ENCODE measurements at regions not wholly inside any gene's neighbourhood (a gene's known extent, or its start where the extent isn't known, plus 50 kb on each side); places are given as distances from the start of the nearest gene placed in this dataset.
A peak's percentile ranks its signal among the peaks of the same experiment; 100 is the strongest.

- DNase-seq: peak in 1 of 5 donors; percentile 56
- peaks cover 0 to 43% (median 24%) of the 10 kb centered on the region in 3 donors for H3K36me3 Mint-ChIP-seq
- no peaks in the 10 kb centered on the region for H3K36me3 ChIP-seq (ENCODE audit: insufficient read depth, low read length)
- POLR2A ChIA-PET: interaction anchor here (1.5 kb wide), 1 partner anchor 29 kb away, joined by 5 read pairs; no protein-coding TSS in a partner anchor
- H3K4me3 ChIP-seq (ENCODE audit: low read length): no peak overlapping the region
- no peaks in the 10 kb centered on the region for H3K27me3 ChIP-seq (ENCODE audit: insufficient read depth, low read length, poor library complexity, severe bottlenecking)
- H3K27ac ChIP-seq (ENCODE audit: low read depth, low read length): peak overlapping the region; percentile 42
- CTCF ChIA-PET: interaction anchor here (1.6 to 11.5 kb wide), 3 partner anchors 11 to 55 kb away, joined by 4 to 194 read pairs (median 107); no protein-coding TSS in a partner anchor
- no peaks in the 10 kb centered on the region for H3K9me3 ChIP-seq (ENCODE audit: low read length)
- peak overlapping the region; percentile 79 to 98 (median 96) for H3K4me3 Mint-ChIP-seq
- H3K4me1 Mint-ChIP-seq: peaks cover 83 to 98% (median 95%) of the 10 kb centered on the region in 3 donors
- H3K27me3 Mint-ChIP-seq: peaks cover 0 to 2% of the 10 kb centered on the region in 2 donors
- peaks cover 36% of the 10 kb centered on the region for H3K4me1 ChIP-seq (ENCODE audit: insufficient read depth, low read length)
- no peaks in the 10 kb centered on the region for H3K9me3 Mint-ChIP-seq
- peak overlapping the region; percentile 91 to 99 (median 96) for H3K27ac Mint-ChIP-seq
Measured at GRCh38 chr22:22759371-22759770, 115.0 kb downstream of the GGTLC2 start.

- ChIA-PET POLR2A (no interaction called here), CTCF (interaction anchor here (0.9 to 11.5 kb wide), 3 partner anchors 9 to 54 kb away, joined by 3 to 194 read pairs (median 4); no protein-coding TSS in a partner anchor)
- H3K9me3 Mint-ChIP-seq: no peaks in the 10 kb centered on the region
- no peaks in the 10 kb centered on the region for H3K27me3 ChIP-seq (ENCODE audit: insufficient read depth, low read length, poor library complexity, severe bottlenecking)
- peak overlapping the region; percentile 2 for H3K4me3 ChIP-seq (ENCODE audit: low read length)
- H3K4me3 Mint-ChIP-seq: peak overlapping the region; percentile 79 to 98 (median 96)
- DNase-seq: no peak
- no peaks in the 10 kb centered on the region for H3K9me3 ChIP-seq (ENCODE audit: low read length)
- H3K27ac ChIP-seq (ENCODE audit: low read depth, low read length): peak overlapping the region; percentile 42
- H3K27ac Mint-ChIP-seq: peak overlapping the region; percentile 91 to 99 (median 96)
- H3K36me3 ChIP-seq (ENCODE audit: insufficient read depth, low read length): no peaks in the 10 kb centered on the region
- peaks cover 0 to 2% of the 10 kb centered on the region in 2 donors for H3K27me3 Mint-ChIP-seq
- peaks cover 29% of the 10 kb centered on the region for H3K4me1 ChIP-seq (ENCODE audit: insufficient read depth, low read length)
- peaks cover 82 to 97% (median 92%) of the 10 kb centered on the region in 3 donors for H3K4me1 Mint-ChIP-seq
- peaks cover 0 to 47% (median 25%) of the 10 kb centered on the region in 3 donors for H3K36me3 Mint-ChIP-seq
Measured at GRCh38 chr22:22759889-22760546, 115.6 kb downstream of the GGTLC2 start.

- Histone ChIP-seq H3K4me1 (ENCODE audit: insufficient read depth, low read length) (peaks cover 13% of the 10 kb centered on the region), H3K4me3 (ENCODE audit: low read length) (no peak overlapping the region), H3K9me3 (ENCODE audit: low read length) (no peaks in the 10 kb centered on the region), H3K36me3 (ENCODE audit: insufficient read depth, low read length) (no peaks in the 10 kb centered on the region), H3K27me3 (ENCODE audit: insufficient read depth, low read length, poor library complexity, severe bottlenecking) (no peaks in the 10 kb centered on the region), H3K27ac (ENCODE audit: low read depth, low read length) (peak overlapping the region; percentile 14)
- H3K4me3 Mint-ChIP-seq: peak overlapping the region in 5 of 7 donors; percentile 21 to 76 (median 69)
- POLR2A ChIA-PET: no interaction called here
- H3K27ac Mint-ChIP-seq: peak overlapping the region; percentile 41 to 91 (median 76)
- H3K4me1 Mint-ChIP-seq: peaks cover 73 to 94% (median 83%) of the 10 kb centered on the region in 3 donors
- peaks cover 2 to 51% (median 30%) of the 10 kb centered on the region in 3 donors for H3K36me3 Mint-ChIP-seq
- CTCF ChIA-PET: interaction anchor here (1.4 to 4.8 kb wide), 6 partner anchors 8 to 122 kb away, joined by 4 to 25 read pairs (median 10); no protein-coding TSS in a partner anchor
- H3K9me3 Mint-ChIP-seq: no peaks in the 10 kb centered on the region
- DNase-seq: no peak
- peaks cover 0 to 2% of the 10 kb centered on the region in 2 donors for H3K27me3 Mint-ChIP-seq
Measured at GRCh38 chr22:22761606-22761962, 117.2 kb downstream of the GGTLC2 start.

GRCh38 chr22:22761963-22762772 is 117.8 kb downstream of the GGTLC2 start:
- Mint-ChIP-seq H3K4me1 (peaks cover 68 to 93% (median 81%) of the 10 kb centered on the region in 3 donors), H3K4me3 (peak overlapping the region in 6 of 7 donors; percentile 39 to 76 (median 68)), H3K36me3 (peaks cover 2 to 51% (median 30%) of the 10 kb centered on the region in 3 donors), H3K27ac (peak overlapping the region; percentile 50 to 91 (median 78)), H3K27me3 (peaks cover 0 to 2% of the 10 kb centered on the region in 2 donors), H3K9me3 (no peaks in the 10 kb centered on the region)
- DNase-seq: no peak
- no peaks in the 10 kb centered on the region for H3K9me3 ChIP-seq (ENCODE audit: low read length)
- CTCF ChIA-PET: interaction anchor here (0.6 to 4.8 kb wide), 12 partner anchors 8 to 262 kb away, joined by 3 to 25 read pairs (median 4); no protein-coding TSS in a partner anchor
- H3K36me3 ChIP-seq (ENCODE audit: insufficient read depth, low read length): no peaks in the 10 kb centered on the region
- no peaks in the 10 kb centered on the region for H3K27me3 ChIP-seq (ENCODE audit: insufficient read depth, low read length, poor library complexity, severe bottlenecking)
- POLR2A ChIA-PET: no interaction called here
- peaks cover 11% of the 10 kb centered on the region for H3K4me1 ChIP-seq (ENCODE audit: insufficient read depth, low read length)
- H3K27ac ChIP-seq (ENCODE audit: low read depth, low read length): peak overlapping the region; percentile 14
- no peak overlapping the region for H3K4me3 ChIP-seq (ENCODE audit: low read length)

- Mint-ChIP-seq H3K4me3 (peak overlapping the region in 4 of 7 donors; percentile 18 to 76 (median 48)), H3K27ac (peak overlapping the region in 6 of 8 donors; percentile 36 to 91 (median 56)), H3K4me1 (peaks cover 66 to 93% (median 80%) of the 10 kb centered on the region in 3 donors), H3K36me3 (peaks cover 2 to 50% (median 30%) of the 10 kb centered on the region in 3 donors), H3K9me3 (no peaks in the 10 kb centered on the region), H3K27me3 (peaks cover 0 to 2% of the 10 kb centered on the region in 2 donors)
- Histone ChIP-seq H3K27me3 (ENCODE audit: insufficient read depth, low read length, poor library complexity, severe bottlenecking) (no peaks in the 10 kb centered on the region), H3K4me1 (ENCODE audit: insufficient read depth, low read length) (peaks cover 4% of the 10 kb centered on the region), H3K4me3 (ENCODE audit: low read length) (no peak overlapping the region), H3K9me3 (ENCODE audit: low read length) (no peaks in the 10 kb centered on the region), H3K36me3 (ENCODE audit: insufficient read depth, low read length) (no peaks in the 10 kb centered on the region), H3K27ac (ENCODE audit: low read depth, low read length) (no peak overlapping the region)
- ChIA-PET CTCF (interaction anchor here (1.1 to 4.8 kb wide), 8 partner anchors 10 to 191 kb away, joined by 3 to 25 read pairs (median 6); no protein-coding TSS in a partner anchor), POLR2A (interaction anchor here (0.8 to 1.8 kb wide), 2 partner anchors 11 to 13 kb away, joined by 3 to 4 read pairs; no protein-coding TSS in a partner anchor)
- DNase-seq: no peak
Measured at GRCh38 chr22:22763512-22763911, 119.1 kb downstream of the GGTLC2 start.

- peaks cover 4% of the 10 kb centered on the region for H3K4me1 ChIP-seq (ENCODE audit: insufficient read depth, low read length)
- ChIA-PET POLR2A (interaction anchor here (1.8 kb wide), 1 partner anchor 11 kb away, joined by 4 read pairs; no protein-coding TSS in a partner anchor), CTCF (interaction anchor here (1.0 to 4.8 kb wide), 8 partner anchors 11 to 190 kb away, joined by 3 to 25 read pairs (median 6); no protein-coding TSS in a partner anchor)
- Mint-ChIP-seq H3K9me3 (no peaks in the 10 kb centered on the region), H3K36me3 (peaks cover 2 to 53% (median 33%) of the 10 kb centered on the region in 3 donors), H3K4me3 (peak overlapping the region in 4 of 7 donors; percentile 12 to 78 (median 50)), H3K4me1 (peaks cover 66 to 93% (median 80%) of the 10 kb centered on the region in 3 donors), H3K27me3 (peaks cover 0 to 2% of the 10 kb centered on the region in 2 donors), H3K27ac (peak overlapping the region; percentile 23 to 91 (median 78))
- no peak for DNase-seq
- H3K27ac ChIP-seq (ENCODE audit: low read depth, low read length): no peak overlapping the region
- H3K27me3 ChIP-seq (ENCODE audit: insufficient read depth, low read length, poor library complexity, severe bottlenecking): no peaks in the 10 kb centered on the region
- H3K9me3 ChIP-seq (ENCODE audit: low read length): no peaks in the 10 kb centered on the region
- no peaks in the 10 kb centered on the region for H3K36me3 ChIP-seq (ENCODE audit: insufficient read depth, low read length)
- no peak overlapping the region for H3K4me3 ChIP-seq (ENCODE audit: low read length)
Measured at GRCh38 chr22:22764085-22764484, 119.7 kb downstream of the GGTLC2 start.

GRCh38 chr22:22767876-22768602 is 119.6 kb upstream of the IGLL5 start:
- Mint-ChIP-seq H3K4me3 (peak overlapping the region in 2 of 7 donors; percentile 15 to 73), H3K9me3 (no peaks in the 10 kb centered on the region), H3K27me3 (no peaks in the 10 kb centered on the region), H3K4me1 (peaks cover 67 to 95% (median 79%) of the 10 kb centered on the region in 3 donors), H3K36me3 (peaks cover 4 to 43% (median 26%) of the 10 kb centered on the region in 3 donors), H3K27ac (peak overlapping the region in 7 of 8 donors; percentile 38 to 92 (median 80))
- Histone ChIP-seq H3K27me3 (ENCODE audit: insufficient read depth, low read length, poor library complexity, severe bottlenecking) (no peaks in the 10 kb centered on the region), H3K36me3 (ENCODE audit: insufficient read depth, low read length) (no peaks in the 10 kb centered on the region), H3K9me3 (ENCODE audit: low read length) (no peaks in the 10 kb centered on the region), H3K4me1 (ENCODE audit: insufficient read depth, low read length) (peaks cover 4% of the 10 kb centered on the region), H3K4me3 (ENCODE audit: low read length) (no peak overlapping the region), H3K27ac (ENCODE audit: low read depth, low read length) (no peak overlapping the region)
- DNase-seq: no peak
- ChIA-PET CTCF (interaction anchor here (1.2 to 6.9 kb wide), 3 partner anchors 14 to 87 kb away, joined by 3 to 107 read pairs (median 7); no protein-coding TSS in a partner anchor), POLR2A (interaction anchor here (0.5 to 0.6 kb wide), 2 partner anchors 15 to 356 kb away, joined by 4 to 8 read pairs; no protein-coding TSS in a partner anchor)
